Ovary (tissue), 3 donors: ENCODE measurements at regions not wholly inside any gene's neighbourhood (a gene's known extent, or its start where the extent isn't known, plus 50 kb on each side); places are given as distances from the start of the nearest gene placed in this dataset.

ENCODE experiments used
- CTCF ChIP-seq, 3 donors: fragments of 450-650 bp in 2 of 3; fragments of 200-600 bp in 1 of 3; IDR thresholded peaks; one replicate each; pipeline versions ENCODE4 v1.5.1 to v1.8.0; 2016 to 2022; ENCODE audit warnings: antibody characterized with exemption in 3 of 3, mild to moderate bottlenecking in 1 of 3
- POLR2A ChIP-seq: fragments of 450-650 bp; IDR thresholded peaks from one replicate; pipeline ENCODE4 v1.6.1; 2017; ENCODE audit warnings: antibody characterized with exemption, mild to moderate bottlenecking, moderate library complexity
- donor health status: DM: no; HTN: no; CAD: no.

GRCh38 chr2:35585972-35586371 lies 769.6 kb upstream of the CRIM1 start:
- TF ChIP-seq CTCF (IDR thresholded peaks at IDR 0.05) (no peak), POLR2A (no peak)
